H9 (cell line): ENCODE measurements at regions not wholly inside any gene's neighbourhood (a gene's known extent, or its start where the extent isn't known, plus 50 kb on each side); places are given as distances from the start of the nearest gene placed in this dataset.

Experiments used
- DNase-seq: peaks from one replicate; pipeline ENCODE4 v3.0.0-alpha.2; 2017
- H2AFZ ChIP-seq: one replicate; pipeline ENCODE4 v1.6.1; 2013; ENCODE audit warnings: mild to moderate bottlenecking, low read length, control low read depth, moderate library complexity
- H2AK5ac ChIP-seq: 2 replicates; pipeline ENCODE4 v1.6.1; 2013; ENCODE audit warnings: low read length, control low read depth, mixed read lengths; ENCODE audit not compliant: insufficient read length
- H2BK120ac ChIP-seq: one replicate; pipeline ENCODE4 v1.6.1; 2013; ENCODE audit warnings: low read depth, mild to moderate bottlenecking, low read length, control low read depth, inconsistent platforms; ENCODE audit not compliant: poor library complexity, severe bottlenecking
- H2BK12ac ChIP-seq: 2 replicates; pipeline ENCODE4 v1.6.1; 2013; ENCODE audit warnings: low read length, control low read depth, mixed read lengths, low read depth; ENCODE audit not compliant: insufficient read length
- H2BK15ac ChIP-seq: 2 replicates; pipeline ENCODE4 v1.6.1; 2013; ENCODE audit warnings: low read depth, low read length, control low read depth
- H2BK20ac ChIP-seq: one replicate; pipeline ENCODE4 v1.6.1; 2013; ENCODE audit warnings: low read depth, mild to moderate bottlenecking, low read length, control low read depth, inconsistent platforms; ENCODE audit not compliant: poor library complexity, severe bottlenecking
- H2BK5ac ChIP-seq: 2 replicates; pipeline ENCODE4 v1.6.1; 2013; ENCODE audit warnings: low read length, control low read depth, mixed read lengths; ENCODE audit not compliant: insufficient read length
- H3K14ac ChIP-seq: 2 replicates; pipeline ENCODE4 v1.6.1; 2013; ENCODE audit warnings: low read length, control low read depth; ENCODE audit not compliant: insufficient read depth
- H3K18ac ChIP-seq: 2 replicates; pipeline ENCODE4 v1.6.1; 2013; ENCODE audit warnings: low read depth, mild to moderate bottlenecking, mixed read lengths, low read length, control low read depth; ENCODE audit not compliant: insufficient read length
- H3K23ac ChIP-seq: 2 replicates; pipeline ENCODE4 v1.6.1; 2013; ENCODE audit warnings: low read length, control low read depth, mixed read lengths, low read depth; ENCODE audit not compliant: insufficient read length
- H3K23me2 ChIP-seq: 2 replicates; pipeline ENCODE4 v1.6.1; 2013; ENCODE audit warnings: low read depth, mild to moderate bottlenecking, mixed read lengths, low read length, control low read depth; ENCODE audit not compliant: insufficient read length, poor library complexity, severe bottlenecking
- H3K27ac ChIP-seq: 2 replicates; pipeline ENCODE4 v1.5.1; 2013; ENCODE audit warnings: low read length, control low read depth, mixed read lengths, low read depth; ENCODE audit not compliant: insufficient read length
- H3K27me3 ChIP-seq: 2 replicates; pipeline ENCODE4 v1.6.1; 2013; ENCODE audit warnings: low read length, control low read depth, inconsistent platforms; ENCODE audit not compliant: insufficient read depth
- H3K4ac ChIP-seq: 2 replicates; pipeline ENCODE4 v1.6.1; 2013; ENCODE audit warnings: low read depth, mild to moderate bottlenecking, control low read depth, inconsistent platforms, low read length, moderate library complexity
- H3K4me1 ChIP-seq: 2 replicates; pipeline ENCODE4 v1.6.1; 2013; ENCODE audit warnings: low read length, control low read depth, inconsistent platforms; ENCODE audit not compliant: insufficient read depth
- H3K4me2 ChIP-seq: 2 replicates; pipeline ENCODE4 v1.6.1; 2013; ENCODE audit warnings: low read length, control low read depth, mixed read lengths; ENCODE audit not compliant: insufficient read length, insufficient read depth
- H3K56ac ChIP-seq: 2 replicates; pipeline ENCODE4 v1.6.1; 2013; ENCODE audit warnings: low read depth, mild to moderate bottlenecking, mixed read lengths, low read length, control low read depth; ENCODE audit not compliant: insufficient read length
- H3K79me1 ChIP-seq: 2 replicates; pipeline ENCODE4 v1.6.1; 2013; ENCODE audit warnings: low read depth, mild to moderate bottlenecking, moderate library complexity, low read length, control low read depth, inconsistent platforms; ENCODE audit not compliant: insufficient read depth, poor library complexity, severe bottlenecking
- H3K79me2 ChIP-seq: 2 replicates; pipeline ENCODE4 v1.6.1; 2013; ENCODE audit warnings: low read length, control low read depth, inconsistent platforms; ENCODE audit not compliant: insufficient read depth
- H3K9ac ChIP-seq: 2 replicates; pipeline ENCODE4 v1.6.1; 2013; ENCODE audit warnings: low read length, control low read depth, mixed read lengths; ENCODE audit not compliant: insufficient read length; ENCODE audit errors: extremely low read depth
- H3K9me3 ChIP-seq: one replicate; pipeline ENCODE4 v1.6.1; 2013; ENCODE audit warnings: low read depth, low read length, inconsistent platforms; ENCODE audit not compliant: control insufficient read depth
- H3T11ph ChIP-seq: one replicate; pipeline ENCODE4 v1.6.1; 2013; ENCODE audit warnings: mild to moderate bottlenecking, low read length, control low read depth, inconsistent platforms
- H4K20me1 ChIP-seq: one replicate; pipeline ENCODE4 v1.6.1; 2013; ENCODE audit not compliant: control insufficient read depth, insufficient read length, insufficient read depth
- H4K5ac ChIP-seq: 2 replicates; pipeline ENCODE4 v1.6.1; 2013; ENCODE audit warnings: low read depth, mild to moderate bottlenecking, mixed read lengths, low read length, control low read depth; ENCODE audit not compliant: insufficient read length
- H4K8ac ChIP-seq: replicated peaks from 2 replicates; pipeline ENCODE4 v1.6.1; 2013; ENCODE audit warnings: low read length, control low read depth, mixed read lengths, low read depth; ENCODE audit not compliant: insufficient read length
- H4K91ac ChIP-seq: 2 replicates; pipeline ENCODE4 v1.6.1; 2013; ENCODE audit warnings: low read depth, mild to moderate bottlenecking, moderate library complexity, mixed read lengths, low read length, control low read depth; ENCODE audit not compliant: insufficient read length
- H3K27ac Mint-ChIP-seq, 3 experiments: 2 replicates in 2 of 3; 3 replicates in 1 of 3; pipeline ENCODE4 v1.8.0; 2020 to 2021; ENCODE audit warnings: mixed read lengths in 3 of 3, mild to moderate bottlenecking in 1 of 3, moderate library complexity in 1 of 3
- H3K27me3 Mint-ChIP-seq: 2 replicates; pipeline ENCODE4 v1.8.0; 2021; ENCODE audit warnings: low read depth, mild to moderate bottlenecking, moderate library complexity, mixed read lengths
- H3K36me3 Mint-ChIP-seq, 3 experiments: 2 replicates in 2 of 3; 3 replicates in 1 of 3; pipeline ENCODE4 v1.8.0; 2020 to 2021; ENCODE audit warnings: low read depth in 3 of 3, mixed read lengths in 3 of 3; ENCODE audit not compliant: insufficient read depth in 1 of 3
- H3K4me1 Mint-ChIP-seq, 2 experiments: 2 replicates each; pipeline ENCODE4 v1.8.0; 2020; ENCODE audit warnings: mixed read lengths in 2 of 2
- H3K4me3 Mint-ChIP-seq, 2 experiments: 2 replicates in 1 of 2; 3 replicates in 1 of 2; pipeline ENCODE4 v1.8.0; 2020 to 2021; ENCODE audit warnings: mild to moderate bottlenecking in 2 of 2, mixed read lengths in 2 of 2, moderate library complexity in 1 of 2
- H3K9me3 Mint-ChIP-seq, 2 experiments: 2 replicates in 1 of 2; 3 replicates in 1 of 2; pipeline ENCODE4 v1.8.0; 2020; ENCODE audit warnings: mild to moderate bottlenecking in 2 of 2, mixed read lengths in 2 of 2, moderate library complexity in 1 of 2
- WGBS: extraction: QIAGEN DNeasy Blood & Tissue Kit; methylation state at CpG from one replicate; pipeline ENCODE4 v1.1.7; 2013; ENCODE audit warnings: missing lambda C conversion rate, low lambda C conversion rate, mixed read lengths; ENCODE audit not compliant: insufficient read length; ENCODE audit errors: extremely low coverage; 5-methylcytosine and 5-hydroxymethylcytosine counted together
- TF ChIP-seq, protein P1 (sequence below): fragments of 200-600 bp; sonication (generic); conservative IDR thresholded peaks from 3 replicates; pipeline ENCODE4 v1.8.0; 2021; ENCODE audit warnings: antibody characterized with exemption, mild to moderate bottlenecking

DNA sequence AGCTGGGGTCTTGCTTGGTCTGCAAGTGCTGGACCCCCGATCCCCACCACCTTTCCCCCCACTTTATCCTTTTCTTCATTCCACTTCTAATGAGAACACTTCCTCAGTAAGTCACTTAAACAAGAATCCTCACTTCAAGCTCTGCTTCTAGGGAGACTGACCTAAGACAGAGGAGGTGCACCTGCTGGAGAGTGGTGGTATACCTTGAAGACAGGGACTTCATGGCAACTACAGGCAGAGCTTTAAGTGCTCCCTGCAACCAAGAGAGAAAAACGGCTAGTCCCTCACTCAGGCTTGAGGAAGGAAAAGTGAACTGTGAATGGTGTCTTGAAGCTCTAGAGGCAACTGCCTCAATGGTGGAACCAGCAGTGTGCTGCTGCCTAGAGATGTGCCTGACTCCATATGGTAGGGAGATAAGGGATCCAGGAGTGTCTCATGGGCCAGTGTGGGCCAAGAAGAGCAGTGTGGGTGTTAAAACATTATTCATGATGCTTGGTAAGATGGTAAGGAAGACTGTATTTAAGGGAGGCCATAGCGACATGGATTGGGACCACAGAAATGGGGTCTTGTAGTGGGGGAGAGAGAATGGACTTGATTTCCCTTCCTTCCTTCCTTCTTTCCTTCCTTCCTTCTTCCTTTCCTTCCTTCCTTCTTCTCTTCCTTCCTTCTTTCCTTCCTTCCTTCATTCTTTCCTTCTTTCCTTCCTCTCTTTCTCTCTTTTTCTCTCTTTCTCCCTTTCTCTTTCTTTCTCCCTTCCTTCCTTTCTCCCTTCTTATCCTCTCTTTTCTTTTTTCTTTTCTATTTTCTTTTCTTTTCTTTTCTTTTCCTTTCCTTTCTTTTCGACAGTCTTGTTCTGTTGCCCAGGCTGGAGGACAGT, 96.2 kb upstream of the NAP1L1 start:
- Histone ChIP-seq H3K9ac (no peak overlapping the region), H4K8ac (no peak overlapping the region), H3K4me1 (no peaks in the 10 kb centered on the region), H2BK20ac (no peak overlapping the region), H3K79me1 (no peaks in the 10 kb centered on the region), H4K20me1 (no peaks in the 10 kb centered on the region), H3K79me2 (peaks cover 1% of the 10 kb centered on the region; the same call in 1 of the 2 replicates), H2BK15ac (no peak overlapping the region), H2AFZ (no peak overlapping the region), H3K4ac (no peak overlapping the region), H3K23me2 (no peaks in the 10 kb centered on the region), H3K27me3 (no peaks in the 10 kb centered on the region), H4K5ac (no peak overlapping the region), H4K91ac (no peak overlapping the region), H3K27ac (no peak overlapping the region), H3K18ac (no peak overlapping the region), H3K9me3 (no peaks in the 10 kb centered on the region), H3K4me2 (no peak overlapping the region), H2AK5ac (no peak overlapping the region), H3K56ac (no peak overlapping the region), H3T11ph (no peak overlapping the region), H2BK12ac (no peak overlapping the region), H3K23ac (no peak overlapping the region), H2BK120ac (no peak overlapping the region), H2BK5ac (no peak overlapping the region), H3K14ac (no peak overlapping the region)
- Mint-ChIP-seq H3K27me3 (0 out of 2 replicates have a peak, but pooled peaks cover 1% of the 10 kb centered on the region), H3K4me1 (no peaks in the 10 kb centered on the region), H3K4me3 (no peak overlapping the region), H3K9me3 (no peaks in the 10 kb centered on the region), H3K36me3 (no peaks in the 10 kb centered on the region), H3K27ac (no peak overlapping the region)
- no peak for DNase-seq
- TF ChIP-seq, protein P1, sequence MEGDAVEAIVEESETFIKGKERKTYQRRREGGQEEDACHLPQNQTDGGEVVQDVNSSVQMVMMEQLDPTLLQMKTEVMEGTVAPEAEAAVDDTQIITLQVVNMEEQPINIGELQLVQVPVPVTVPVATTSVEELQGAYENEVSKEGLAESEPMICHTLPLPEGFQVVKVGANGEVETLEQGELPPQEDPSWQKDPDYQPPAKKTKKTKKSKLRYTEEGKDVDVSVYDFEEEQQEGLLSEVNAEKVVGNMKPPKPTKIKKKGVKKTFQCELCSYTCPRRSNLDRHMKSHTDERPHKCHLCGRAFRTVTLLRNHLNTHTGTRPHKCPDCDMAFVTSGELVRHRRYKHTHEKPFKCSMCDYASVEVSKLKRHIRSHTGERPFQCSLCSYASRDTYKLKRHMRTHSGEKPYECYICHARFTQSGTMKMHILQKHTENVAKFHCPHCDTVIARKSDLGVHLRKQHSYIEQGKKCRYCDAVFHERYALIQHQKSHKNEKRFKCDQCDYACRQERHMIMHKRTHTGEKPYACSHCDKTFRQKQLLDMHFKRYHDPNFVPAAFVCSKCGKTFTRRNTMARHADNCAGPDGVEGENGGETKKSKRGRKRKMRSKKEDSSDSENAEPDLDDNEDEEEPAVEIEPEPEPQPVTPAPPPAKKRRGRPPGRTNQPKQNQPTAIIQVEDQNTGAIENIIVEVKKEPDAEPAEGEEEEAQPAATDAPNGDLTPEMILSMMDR = peak; percentile 36; the same call in 1 of the 3 replicates
- WGBS = no CpG with 5 or more reads among the region's 4 CpGs
